GM13977 (cell line): ENCODE measurements at regions not wholly inside any gene's neighbourhood (a gene's known extent, or its start where the extent isn't known, plus 50 kb on each side); places are given as distances from the start of the nearest gene placed in this dataset.
"Not testable (repeated sequence)": the region's sequence is repeated elsewhere in the genome, so short reads cannot be mapped to it uniquely, and the experiment has no call there.

Source experiments
- DNase-seq: peaks from one replicate; pipeline ENCODE4 v3.0.0; 2012; ENCODE audit warnings: low spot score
- CTCF ChIP-seq: IDR thresholded peaks from 2 replicates; pipeline ENCODE4 v1.5.1; 2012; ENCODE audit warnings: mild to moderate bottlenecking, control low read depth; ENCODE audit not compliant: insufficient read depth; ENCODE audit errors: extremely low read depth, missing control alignments
- in situ Hi-C: fragments of 300-500 bp; cut with MboI; formaldehyde crosslinking; loops from one replicate; pipeline ENCODE4 v1.12.0; 2022; ENCODE audit warnings: low sequenced_read_pairs, low pct_unique_long_range_greater_than_20kb, mixed read lengths, inconsistent platforms; ENCODE audit not compliant: unreplicated experiment

DNA sequence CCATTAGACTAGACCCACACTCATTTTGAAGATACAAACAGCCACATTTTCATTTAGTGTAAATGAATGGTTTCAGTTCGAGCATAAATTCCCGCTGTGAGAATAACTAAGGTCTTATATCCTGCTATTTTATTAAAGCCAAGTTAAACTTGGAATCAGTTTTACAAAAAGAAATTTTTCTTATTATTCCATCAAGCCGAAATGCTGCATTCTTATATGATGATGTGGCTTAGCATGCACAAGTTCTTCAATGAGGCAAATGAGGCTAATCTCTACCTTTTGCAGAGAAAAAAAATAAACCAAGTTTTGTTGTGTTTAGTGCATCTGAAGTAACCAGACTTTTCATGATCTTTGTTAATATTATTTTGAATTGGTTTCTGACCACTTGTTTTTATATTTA, 953.9 kb upstream of the PCDH10 start:
- TF ChIP-seq CTCF: no peak
- in situ Hi-C loops: no loop called here
- no peak for DNase-seq

DNA sequence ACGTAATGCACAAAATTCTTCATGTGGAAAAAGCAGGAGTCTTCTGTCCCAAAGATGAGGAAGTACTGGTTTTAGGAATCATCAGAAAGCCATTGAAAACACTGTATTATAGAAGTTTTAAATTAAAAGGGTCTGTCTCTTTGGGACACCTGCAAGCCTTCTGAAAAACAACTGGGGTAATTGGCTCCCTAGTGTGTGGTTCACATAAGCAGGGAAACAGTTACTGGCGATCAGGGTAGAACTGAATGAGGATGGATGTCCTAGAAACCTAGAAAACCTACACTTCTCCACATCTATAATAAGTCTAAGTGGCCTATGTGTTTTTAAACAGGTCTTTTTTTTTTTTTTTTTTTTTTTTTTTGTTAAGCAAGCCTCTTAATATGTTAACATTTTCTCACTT, 945.5 kb upstream of the PCDH10 start:
- no peak for TF ChIP-seq CTCF
- in situ Hi-C loops: no loop called here
- DNase-seq: no peak

DNA sequence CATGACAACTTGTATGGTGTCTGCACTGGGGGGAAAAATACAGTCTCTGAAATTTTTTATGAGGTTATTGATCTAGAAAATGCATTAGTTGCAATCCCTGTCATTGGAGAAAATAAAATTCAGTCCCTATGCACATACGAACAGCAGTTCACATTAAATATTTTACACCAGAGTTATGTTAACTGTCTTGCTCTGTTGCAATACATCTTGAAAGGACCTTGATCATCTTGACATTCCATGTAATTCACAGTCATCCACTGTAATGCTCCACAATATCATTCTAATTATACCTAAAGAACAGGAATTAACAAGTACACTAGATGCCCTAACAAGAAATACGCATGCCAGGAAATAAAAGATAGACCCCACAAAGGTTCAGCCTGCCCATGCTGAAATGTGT, 934.6 kb upstream of the PCDH10 start:
- in situ Hi-C loops: no loop called here

GRCh38 chr4:132218406-132218805, 930.7 kb upstream of the PCDH10 start:
- no peak for DNase-seq
- in situ Hi-C loops: no loop called here
- TF ChIP-seq CTCF: no peak

More for the DNA sequence above, 934.6 kb upstream of the PCDH10 start:
- DNase-seq: no peak
- no peak for TF ChIP-seq CTCF

DNA sequence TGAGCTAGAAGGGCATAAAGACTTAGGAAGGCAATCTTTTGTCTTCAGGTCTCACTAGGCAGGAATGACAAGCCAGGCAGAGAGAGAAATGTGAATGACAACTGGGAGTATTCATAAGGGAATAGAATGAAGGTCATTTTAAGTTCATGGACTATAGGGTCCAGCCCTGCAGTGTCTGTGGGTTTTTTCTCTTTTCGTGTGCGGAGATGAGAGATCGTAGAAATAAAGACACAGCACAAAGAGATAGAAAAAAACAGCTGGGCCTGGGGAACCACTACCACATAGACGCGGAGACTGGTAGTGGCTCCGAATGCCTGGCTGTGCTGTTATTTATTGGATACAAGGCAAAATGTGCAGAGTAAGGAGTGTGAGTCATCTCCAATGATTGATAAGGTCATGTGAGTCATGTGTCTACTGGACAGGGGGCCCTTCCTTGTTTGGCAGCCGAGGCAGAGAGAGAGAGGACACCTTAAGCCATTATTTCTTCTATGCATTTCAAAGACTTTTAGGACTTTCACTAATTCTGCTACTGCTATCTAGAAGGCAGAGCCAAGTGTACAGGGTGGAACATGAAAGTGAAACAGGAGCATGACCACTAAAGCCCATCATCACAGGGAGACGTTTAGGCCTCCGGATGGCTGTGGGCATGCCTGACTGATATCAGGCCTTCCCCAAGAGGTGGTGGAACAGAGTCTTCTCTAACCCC, 921.8 kb upstream of the PCDH10 start:
- no peak for DNase-seq
- in situ Hi-C loops: no loop called here
- no peak for TF ChIP-seq CTCF

GRCh38 chr4:132227857-132228165, 921.3 kb upstream of the PCDH10 start:
- DNase-seq, in situ Hi-C loops: not testable (repeated sequence)
- peak; percentile 51 for TF ChIP-seq CTCF

DNA sequence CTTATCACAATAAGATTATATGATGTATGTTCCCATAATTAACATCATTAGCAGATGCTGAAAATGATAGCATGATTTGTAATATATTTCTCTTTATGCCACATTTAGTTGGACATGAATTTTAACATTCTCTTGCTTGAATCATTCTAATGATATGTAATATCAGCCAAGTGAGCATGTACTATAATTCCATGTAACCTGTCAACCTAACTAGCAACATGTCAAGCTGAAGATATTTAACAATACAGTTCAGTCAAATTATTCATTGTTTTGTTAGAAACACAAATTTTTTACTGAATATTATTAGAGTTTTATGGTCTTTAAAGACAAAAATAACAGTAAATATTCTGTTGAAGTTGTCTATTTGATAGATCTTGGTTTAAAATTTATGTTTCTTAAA, 920.4 kb upstream of the PCDH10 start:
- no peak for TF ChIP-seq CTCF
- DNase-seq: no peak
- in situ Hi-C loops: no loop called here
